ENCODE measurements at regions not wholly inside any gene's neighbourhood (a gene's known extent, or its start where the extent isn't known, plus 50 kb on each side); places are given as distances from the start of the nearest gene placed in this dataset.
A peak's percentile ranks its signal among the peaks of the same experiment; 100 is the strongest.

GRCh38 chrX:21056622-21057021, 317.6 kb upstream of the CNKSR2 start:
- no peaks in the 10 kb centered on the region for H3K27me3 ChIP-seq
- H4K20me1 ChIP-seq, result no peaks in the 10 kb centered on the region
- 0 out of 20 replicates have a peak, but pooled peaks cover 0 to 6% (median 0%) of the 10 kb centered on the region in 10 experiments for H3K4me1 ChIP-seq
- H3K4me3 ChIP-seq, result no peak overlapping the region
- peaks cover 19 to 38% (median 25%) of the 10 kb centered on the region in 11 experiments for H3K9me3 ChIP-seq (replicated peaks in 1 of 11)
- H3K36me3 ChIP-seq, result no peaks in the 10 kb centered on the region; a peak in 1 of 22 replicates
- TF ChIP-seq Cebpa-rat (IDR thresholded peaks at IDR 0.05), result peak in 1 of 11 experiments; percentile 44; a peak in 2 of 22 replicates
- no peak overlapping the region for H3K9ac ChIP-seq
- no peak overlapping the region for H3K27ac ChIP-seq
- no peak overlapping the region for H3K4me2 ChIP-seq

- Histone ChIP-seq H3K36me3 (no peaks in the 10 kb centered on the region), H3K9me3 (replicated peaks in 1 of 11) (no peaks in the 10 kb centered on the region), H3K4me1 (no peaks in the 10 kb centered on the region), H3K27ac (no peak overlapping the region), H3K4me2 (no peak overlapping the region), H3K4me3 (no peak overlapping the region), H3K9ac (no peak overlapping the region), H3K27me3 (no peaks in the 10 kb centered on the region), H4K20me1 (no peaks in the 10 kb centered on the region)
- TF ChIP-seq Cebpa-rat (IDR thresholded peaks at IDR 0.05), result no peak
Observed at GRCh38 chrX:21047034-21047455, 327.2 kb upstream of the CNKSR2 start.

- Histone ChIP-seq H3K9ac (no peak overlapping the region), H3K27me3 (no peaks in the 10 kb centered on the region), H3K36me3 (no peaks in the 10 kb centered on the region), H3K27ac (no peak overlapping the region), H3K4me1 (no peaks in the 10 kb centered on the region), H3K4me3 (no peak overlapping the region), H3K9me3 (replicated peaks in 1 of 11) (peaks cover 0 to 18% (median 10%) of the 10 kb centered on the region in 11 experiments; a peak in 14 of 22 replicates), H3K4me2 (no peak overlapping the region), H4K20me1 (no peaks in the 10 kb centered on the region)
- TF ChIP-seq Cebpa-rat (IDR thresholded peaks at IDR 0.05), result no peak
Observed at GRCh38 chrX:21014326-21014725, 359.9 kb upstream of the CNKSR2 start.

- Histone ChIP-seq H3K27ac (no peak overlapping the region), H3K9me3 (replicated peaks in 1 of 11) (no peaks in the 10 kb centered on the region), H3K9ac (no peak overlapping the region), H3K27me3 (no peaks in the 10 kb centered on the region), H3K4me2 (peak overlapping the region in 2 of 11 experiments; percentile 15 to 33; a peak in 2 of 22 replicates), H3K4me1 (peaks cover 0 to 13% (median 0%) of the 10 kb centered on the region in 10 experiments; a peak in 4 of 20 replicates), H3K4me3 (no peak overlapping the region), H3K36me3 (no peaks in the 10 kb centered on the region), H4K20me1 (no peaks in the 10 kb centered on the region)
- no peak for TF ChIP-seq Cebpa-rat (IDR thresholded peaks at IDR 0.05)
Observed at GRCh38 chrX:21004835-21005234, 369.4 kb upstream of the CNKSR2 start.

GRCh38 chrX:20995829-20996228, 378.4 kb upstream of the CNKSR2 start:
- H3K27ac ChIP-seq, result no peak overlapping the region
- no peak overlapping the region for H3K9ac ChIP-seq
- peaks cover 6 to 24% (median 12%) of the 10 kb centered on the region in 11 experiments; a peak in 17 of 22 replicates for H3K9me3 ChIP-seq (replicated peaks in 1 of 11)
- H3K4me3 ChIP-seq, result no peak overlapping the region
- H3K4me2 ChIP-seq, result no peak overlapping the region
- H4K20me1 ChIP-seq, result no peaks in the 10 kb centered on the region
- 0 out of 22 replicates have a peak, but pooled peaks cover 0 to 3% (median 0%) of the 10 kb centered on the region in 11 experiments for H3K27me3 ChIP-seq
- H3K4me1 ChIP-seq, result no peaks in the 10 kb centered on the region
- TF ChIP-seq Cebpa-rat (IDR thresholded peaks at IDR 0.05), result no peak
- no peaks in the 10 kb centered on the region; a peak in 1 of 22 replicates for H3K36me3 ChIP-seq

GRCh38 chrX:20989361-20989760, 384.9 kb upstream of the CNKSR2 start:
- H3K4me2 ChIP-seq, result no peak overlapping the region
- no peak overlapping the region for H3K27ac ChIP-seq
- no peak overlapping the region for H3K9ac ChIP-seq
- H3K4me3 ChIP-seq, result no peak overlapping the region
- H3K27me3 ChIP-seq, result peaks cover 0 to 10% (median 0%) of the 10 kb centered on the region in 11 experiments; a peak in 1 of 22 replicates
- no peaks in the 10 kb centered on the region; a peak in 1 of 22 replicates for H3K36me3 ChIP-seq
- H3K4me1 ChIP-seq, result peaks cover 0 to 33% (median 3%) of the 10 kb centered on the region in 10 experiments; a peak in 11 of 20 replicates
- H3K9me3 ChIP-seq (replicated peaks in 1 of 11), result peaks cover 6 to 44% (median 16%) of the 10 kb centered on the region in 11 experiments; a peak in 17 of 22 replicates
- H4K20me1 ChIP-seq, result no peaks in the 10 kb centered on the region
- no peak for TF ChIP-seq Cebpa-rat (IDR thresholded peaks at IDR 0.05)

- Histone ChIP-seq H3K9ac (no peak overlapping the region), H3K27me3 (peaks cover 0 to 15% (median 0%) of the 10 kb centered on the region in 11 experiments; a peak in 3 of 22 replicates), H3K4me3 (no peak overlapping the region), H3K36me3 (no peaks in the 10 kb centered on the region; a peak in 1 of 22 replicates), H3K4me1 (peaks cover 0 to 33% (median 3%) of the 10 kb centered on the region in 10 experiments; a peak in 11 of 20 replicates), H3K9me3 (replicated peaks in 1 of 11) (peaks cover 6 to 44% (median 16%) of the 10 kb centered on the region in 11 experiments; a peak in 17 of 22 replicates), H3K4me2 (peak overlapping the region in 4 of 11 experiments; percentile 7 to 21 (median 13); a peak in 5 of 22 replicates), H4K20me1 (no peaks in the 10 kb centered on the region), H3K27ac (peak overlapping the region in 2 of 11 experiments; percentile 0 to 35; a peak in 1 of 22 replicates)
- TF ChIP-seq Cebpa-rat (IDR thresholded peaks at IDR 0.05), result no peak
Observed at GRCh38 chrX:20988804-20989203, 385.4 kb upstream of the CNKSR2 start.

- Histone ChIP-seq H3K9me3 (replicated peaks in 1 of 11) (peaks cover 6 to 44% (median 16%) of the 10 kb centered on the region in 11 experiments; a peak in 17 of 22 replicates), H3K27me3 (peaks cover 0 to 19% (median 0%) of the 10 kb centered on the region in 11 experiments; a peak in 4 of 22 replicates), H3K9ac (no peak overlapping the region), H4K20me1 (no peaks in the 10 kb centered on the region), H3K36me3 (no peaks in the 10 kb centered on the region; a peak in 1 of 22 replicates), H3K4me3 (no peak overlapping the region), H3K4me1 (peaks cover 0 to 33% (median 3%) of the 10 kb centered on the region in 10 experiments; a peak in 13 of 20 replicates), H3K4me2 (peak overlapping the region in 6 of 11 experiments; percentile 20 to 56 (median 43); a peak in 8 of 22 replicates), H3K27ac (peak overlapping the region in 3 of 11 experiments; percentile 13 to 35 (median 29); a peak in 2 of 22 replicates)
- TF ChIP-seq Cebpa-rat (IDR thresholded peaks at IDR 0.05), result peak in 3 of 11 experiments; percentile 18 to 38 (median 37); a peak in 1 of 22 replicates
Observed at GRCh38 chrX:20988118-20988517, 386.1 kb upstream of the CNKSR2 start.

GRCh38 chrX:20980426-20980825, 393.8 kb upstream of the CNKSR2 start:
- no peaks in the 10 kb centered on the region for H3K36me3 ChIP-seq
- H3K4me1 ChIP-seq, result peaks cover 0 to 18% (median 8%) of the 10 kb centered on the region in 10 experiments; a peak in 12 of 20 replicates
- peak overlapping the region in 7 of 11 experiments; percentile 5 to 40 (median 8); a peak in 10 of 22 replicates for H3K4me2 ChIP-seq
- no peak overlapping the region for H3K9ac ChIP-seq
- H3K4me3 ChIP-seq, result no peak overlapping the region
- peaks cover 0 to 43% (median 0%) of the 10 kb centered on the region in 11 experiments; a peak in 5 of 22 replicates for H3K27me3 ChIP-seq
- H3K27ac ChIP-seq, result no peak overlapping the region
- H3K9me3 ChIP-seq (replicated peaks in 1 of 11), result peaks cover 9 to 29% (median 11%) of the 10 kb centered on the region in 11 experiments
- no peak for TF ChIP-seq Cebpa-rat (IDR thresholded peaks at IDR 0.05)
- no peaks in the 10 kb centered on the region for H4K20me1 ChIP-seq
